K562 (cell line): ENCODE measurements at regions not wholly inside any gene's neighbourhood (a gene's known extent, or its start where the extent isn't known, plus 50 kb on each side); places are given as distances from the start of the nearest gene placed in this dataset.

Experiments used
- ATAC-seq: fragments of 200-7000 bp; cut with Tn5 transposase; 3 replicates; pipeline ENCODE4 v1.9.1; 2020; ENCODE audit warnings: moderate library complexity
- BruUV-seq: library from RNA; stranded (reverse); fragments of 400-500 nt; replicated peaks from 2 replicates; lab custom pipeline; 2021; lab: Mats Ljungman, UMichigan
- CTCF ChIA-PET: fragments of 300-600 bp; formaldehyde crosslinking; extraction: SDS; loops from one replicate; lab custom pipeline; 2021; ENCODE audit warnings: low intra/inter-chr PET ratio; lab: Yijun Ruan, JAX
- POLR2A ChIA-PET: fragments of 300-600, 350-650 bp; sonication (Branson Sonifier 250); formaldehyde crosslinking; extraction: SDS; loops from one replicate; lab custom pipeline; 2021; ENCODE audit warnings: antibody characterized with exemption, inconsistent platforms; lab: Yijun Ruan, JAX
- DNase-seq, 4 experiments: peaks; one replicate each; pipeline versions ENCODE4 v3.0.0 to v3.0.0-alpha.2; 2011 to 2018; ENCODE audit warnings: low spot score in 3 of 4, mixed read lengths in 3 of 4; ENCODE audit errors: extremely low read depth in 1 of 4
- FAIRE-seq: peaks from 2 replicates; lab custom pipeline; 2011; peaks lifted over from hg19 to GRCh38; lab: Jason Lieb, UNC
- H2AFZ ChIP-seq: 2 replicates; pipeline ENCODE4 v1.6.0; 2011; ENCODE audit warnings: low read depth, low read length, control low read depth, inconsistent platforms
- H3K27ac ChIP-seq: fragments of 200-600 bp; 3 replicates; pipeline ENCODE4 v1.8.0; 2011; ENCODE audit warnings: low read depth, mild to moderate bottlenecking, control low read depth, inconsistent platforms, low read length, moderate library complexity, mixed read lengths; ENCODE audit errors: extremely low read depth
- H3K27me3 ChIP-seq, 2 experiments: fragments of 300-600 bp in 1 of 2; 2 replicates in 1 of 2; 3 replicates in 1 of 2; pipeline versions ENCODE4 v1.6.0 to v1.8.0; 2011; ENCODE audit warnings: inconsistent platforms in 2 of 2, low read length in 2 of 2, mild to moderate bottlenecking in 1 of 2, mixed read lengths in 1 of 2, moderate library complexity in 1 of 2; ENCODE audit not compliant: control insufficient read depth in 2 of 2, insufficient read depth in 2 of 2
- H3K36me3 ChIP-seq: fragments of 300-600 bp; 3 replicates; pipeline ENCODE4 v1.8.0; 2011; ENCODE audit warnings: mild to moderate bottlenecking, low read length, inconsistent platforms; ENCODE audit not compliant: control insufficient read depth, insufficient read depth
- H3K4me1 ChIP-seq, 2 experiments: fragments of 200-600 bp in 1 of 2; replicated peaks in 1 of 2; 2 replicates in 1 of 2; 3 replicates in 1 of 2; pipeline versions ENCODE4 v1.5.1 to v1.8.0; 2011; ENCODE audit warnings: inconsistent platforms in 2 of 2, low read length in 2 of 2, mild to moderate bottlenecking in 1 of 2, mixed read lengths in 1 of 2, moderate library complexity in 1 of 2; ENCODE audit not compliant: control insufficient read depth in 2 of 2, insufficient read depth in 2 of 2
- H3K4me2 ChIP-seq: 2 replicates; pipeline ENCODE4 v1.6.1; 2011; ENCODE audit warnings: low read length, control low read depth, inconsistent platforms, mixed read lengths; ENCODE audit not compliant: insufficient read depth
- H3K4me3 ChIP-seq: fragments of 200-600 bp; sonication (generic), shearing (Covaris generic); 2 replicates; pipeline ENCODE4 v1.5.1; 2016; ENCODE audit warnings: control low read depth, inconsistent platforms
- H3K79me2 ChIP-seq: fragments of 200-600 bp; 3 replicates; pipeline ENCODE4 v1.8.0; 2011; ENCODE audit warnings: low read length, inconsistent platforms; ENCODE audit not compliant: control insufficient read depth, insufficient read depth
- H3K9ac ChIP-seq, 2 experiments: 2 replicates each; pipeline versions ENCODE4 v1.6.0 to v1.6.1; 2011; ENCODE audit warnings: low read depth in 2 of 2, low read length in 2 of 2, control low read depth in 1 of 2, inconsistent platforms in 1 of 2, mild to moderate bottlenecking in 1 of 2, mixed read lengths in 1 of 2; ENCODE audit not compliant: insufficient read depth in 1 of 2
- H3K9me1 ChIP-seq: one replicate; pipeline ENCODE4 v1.6.0; 2011; ENCODE audit warnings: inconsistent platforms, mild to moderate bottlenecking, low read length, moderate library complexity; ENCODE audit not compliant: control insufficient read depth, insufficient read depth
- H3K9me3 ChIP-seq: replicated peaks from 2 replicates; pipeline ENCODE4 v1.5.1; 2011; ENCODE audit warnings: low read depth, low read length, inconsistent platforms; ENCODE audit not compliant: control insufficient read depth, insufficient read depth
- H4K20me1 ChIP-seq: replicated peaks from 2 replicates; pipeline ENCODE4 v1.6.1; 2011; ENCODE audit warnings: low read length, inconsistent platforms, mixed read lengths; ENCODE audit not compliant: control insufficient read depth, insufficient read depth
- BACH1 ChIP-seq: fragments of 200-800 bp; sonication (Bioruptor generic); IDR thresholded peaks from 2 replicates; pipeline ENCODE4 v1.6.1; 2016; ENCODE audit warnings: missing genetic modification characterization, missing compliant biosample characterization
- CUX1 ChIP-seq: fragments of 200-800 bp; sonication (Bioruptor generic); IDR thresholded peaks from 2 replicates; pipeline ENCODE4 v1.6.1; 2016; ENCODE audit warnings: missing genetic modification characterization, missing compliant biosample characterization
- GABPB2 ChIP-seq: fragments of 250-450 bp; sonication (Bioruptor Pico); conservative IDR thresholded peaks from 2 replicates; pipeline ENCODE4 v1.5.1; 2021; ENCODE audit warnings: mild to moderate bottlenecking
- RBFOX2 ChIP-seq: fragments of 200-400 bp; formaldehyde crosslinking; IDR thresholded peaks from 2 replicates; pipeline ENCODE4 v1.6.1; 2017; ENCODE audit warnings: low read depth, mild to moderate bottlenecking, low read length, moderate library complexity
- SNRNP70 ChIP-seq: fragments of 200-400 bp; formaldehyde crosslinking; optimal IDR thresholded peaks from 2 replicates; pipeline ENCODE3; 2017; ENCODE audit warnings: low read depth, low read length
- SREBF2 ChIP-seq: sonication (generic); formaldehyde crosslinking; IDR thresholded peaks from 2 replicates; pipeline ENCODE4 v1.4.0; 2020; ENCODE audit warnings: mild to moderate bottlenecking, missing genetic modification reagents
- XRCC5 ChIP-seq: fragments of 200-400 bp; formaldehyde crosslinking; IDR thresholded peaks from 2 replicates; pipeline ENCODE4 v1.6.1; 2017; ENCODE audit warnings: low read depth, mild to moderate bottlenecking, low read length
- ZKSCAN8 ChIP-seq: fragments of 200-800 bp; sonication (Bioruptor generic); IDR thresholded peaks from 2 replicates; pipeline ENCODE4 v1.6.1; 2016; ENCODE audit warnings: missing genetic modification characterization, missing compliant biosample characterization
- ZNF217 ChIP-seq: sonication (generic); formaldehyde crosslinking; IDR thresholded peaks from 2 replicates; pipeline ENCODE4 v1.8.0; 2022; ENCODE audit warnings: mild to moderate bottlenecking, missing genetic modification reagents
- ZNF3 ChIP-seq: fragments of 250-450 bp; sonication (Bioruptor Pico); IDR thresholded peaks from 2 replicates; pipeline ENCODE4 v1.5.0; 2021; ENCODE audit warnings: mild to moderate bottlenecking, moderate library complexity
- ZNF316 ChIP-seq: fragments of 450-650 bp; IDR thresholded peaks from 2 replicates; pipeline ENCODE4 v1.6.1; 2016
- ZNF41 ChIP-seq: fragments of 250-450 bp; sonication (Bioruptor Pico); conservative IDR thresholded peaks from 2 replicates; pipeline ENCODE4 v1.4.0; 2020; ENCODE audit warnings: mild to moderate bottlenecking
- ZSCAN32 ChIP-seq: fragments of 450-650 bp; formaldehyde crosslinking; IDR thresholded peaks from 2 replicates; pipeline ENCODE4 v1.4.0; 2020; ENCODE audit warnings: mild to moderate bottlenecking, moderate library complexity
- WGBS: fragments of 100-300 bp; shearing (Covaris generic); methylation state at CpG from one replicate; pipeline ENCODE4 v1.1.6; 2016; ENCODE audit warnings: low coverage, mixed read lengths; ENCODE audit not compliant: insufficient coverage; ENCODE audit errors: missing lambda C conversion rate; 5-methylcytosine and 5-hydroxymethylcytosine counted together
- in situ Hi-C: fragments of 300-500 bp; cut with MboI; formaldehyde crosslinking; loops from 4 replicates; pipeline ENCODE4 v1.15.0; 2018; ENCODE audit warnings: inconsistent platforms, mixed read lengths
- intact Hi-C: fragments of 100-400 bp; cut with micrococcal nuclease; formaldehyde crosslinking; loops from 2 replicates; pipeline ENCODE4 v1.14.2; 2022

GRCh38 chr1:208864366-208864965, 620.3 kb upstream of the PLXNA2 start:
- Histone ChIP-seq H3K4me1 (no peaks in the 10 kb centered on the region), H3K27me3 (no peaks in the 10 kb centered on the region), H3K4me2 (no peak overlapping the region), H3K79me2 (no peaks in the 10 kb centered on the region), H4K20me1 (no peaks in the 10 kb centered on the region), H3K9me1 (no peaks in the 10 kb centered on the region), H3K9ac (no peak overlapping the region), H3K9me3 (no peaks in the 10 kb centered on the region), H3K4me3 (no peak overlapping the region), H3K27ac (no peak overlapping the region), H3K36me3 (no peaks in the 10 kb centered on the region), H2AFZ (no peak overlapping the region)
- no TSS peak for BruUV-seq
- TF ChIP-seq ZNF217 (CRISPR knock-in tag) (no peak), SREBF2 (CRISPR knock-in tag) (no peak), RBFOX2 (no peak), ZNF3 (no peak)
- ChIA-PET POLR2A (no interaction called here), CTCF (no interaction called here)
- in situ Hi-C loops: no loop called here
- intact Hi-C loops: no loop called here
- FAIRE-seq (no peak), DNase-seq (no peak), ATAC-seq (no peak)
- 0% methylated on average over 1 of the region's 1 CpG for WGBS

GRCh38 chr1:208866386-208866955, 622.3 kb upstream of the PLXNA2 start:
- in situ Hi-C loops (no loop called here), intact Hi-C loops (no loop called here)
- Histone ChIP-seq H3K27me3 (no peaks in the 10 kb centered on the region), H2AFZ (no peak overlapping the region), H3K4me3 (no peak overlapping the region), H3K36me3 (no peaks in the 10 kb centered on the region), H3K9me3 (no peaks in the 10 kb centered on the region), H3K27ac (no peak overlapping the region), H3K9ac (no peak overlapping the region), H3K9me1 (no peaks in the 10 kb centered on the region), H4K20me1 (no peaks in the 10 kb centered on the region), H3K4me2 (no peak overlapping the region), H3K79me2 (no peaks in the 10 kb centered on the region), H3K4me1 (no peaks in the 10 kb centered on the region)
- DNase-seq (no peak), ATAC-seq (no peak), FAIRE-seq (no peak)
- ChIA-PET CTCF (no interaction called here), POLR2A (no interaction called here)
- BruUV-seq: no TSS peak
- WGBS: 2% methylated on average over 3 of the region's 3 CpGs
- TF ChIP-seq XRCC5 (no peak), GABPB2 (CRISPR knock-in tag) (no peak), BACH1 (tag) (no peak), ZSCAN32 (no peak), ZNF41 (no peak), ZNF316 (no peak), SNRNP70 (no peak), CUX1 (CRISPR knock-in tag) (no peak), ZKSCAN8 (CRISPR knock-in tag) (no peak)
